Stimulated activated CD4-positive, alpha-beta T cell treated with anti-CD3 and anti-CD28 coated beads, Interleukin-4, amount 100 ng/mL, for 1 hour (primary cell): ENCODE measurements at regions not wholly inside any gene's neighbourhood (a gene's known extent, or its start where the extent isn't known, plus 50 kb on each side); places are given as distances from the start of the nearest gene placed in this dataset.

Experiments
- DNase-seq: peaks from one replicate; pipeline ENCODE4 v3.0.0-alpha.2; 2020

- DNase-seq = no peak
Measured at GRCh38 chrX:45766981-45767501, 566.4 kb upstream of the DIPK2B start.

GRCh38 chrX:45765767-45766166 is 565.1 kb upstream of the DIPK2B start:
- no peak for DNase-seq

GRCh38 chrX:45765281-45765680 is 564.6 kb upstream of the DIPK2B start:
- DNase-seq = no peak

- no peak for DNase-seq
Measured at GRCh38 chrX:45762699-45763647, 562.3 kb upstream of the DIPK2B start.

GRCh38 chrX:45761920-45762319 is 561.2 kb upstream of the DIPK2B start:
- no peak for DNase-seq

- no peak for DNase-seq
Measured at GRCh38 chrX:45760187-45760742, 559.6 kb upstream of the DIPK2B start.

- no peak for DNase-seq
Measured at GRCh38 chrX:45758738-45759397, 558.2 kb upstream of the DIPK2B start.

GRCh38 chrX:45758319-45758718 is 557.6 kb upstream of the DIPK2B start:
- DNase-seq = peak; percentile 26

GRCh38 chrX:45757272-45757671 is 556.6 kb upstream of the DIPK2B start:
- DNase-seq = no peak

GRCh38 chrX:45756557-45756956 is 555.9 kb upstream of the DIPK2B start:
- no peak for DNase-seq

GRCh38 chrX:45755703-45756102 is 555.0 kb upstream of the DIPK2B start:
- DNase-seq = no peak

GRCh38 chrX:45751156-45751555 is 550.5 kb upstream of the DIPK2B start:
- no peak for DNase-seq

GRCh38 chrX:45750639-45751038 is 550.0 kb upstream of the DIPK2B start:
- no peak for DNase-seq

GRCh38 chrX:45749375-45749774 is 548.7 kb upstream of the DIPK2B start:
- no peak for DNase-seq

GRCh38 chrX:45748369-45748774 is 547.7 kb upstream of the DIPK2B start:
- DNase-seq = no peak

GRCh38 chrX:45747905-45748304 is 547.2 kb upstream of the DIPK2B start:
- DNase-seq = no peak

- DNase-seq = no peak
Measured at GRCh38 chrX:45745479-45745878, 544.8 kb upstream of the DIPK2B start.

- DNase-seq = no peak
Measured at GRCh38 chrX:45743906-45744625, 543.4 kb upstream of the DIPK2B start.

GRCh38 chrX:45743081-45743533 is 542.4 kb upstream of the DIPK2B start:
- DNase-seq = peak; percentile 12

- DNase-seq = no peak
Measured at GRCh38 chrX:45740291-45740690, 539.6 kb upstream of the DIPK2B start.

- no peak for DNase-seq
Measured at GRCh38 chrX:45735571-45735970, 534.9 kb upstream of the DIPK2B start.

- no peak for DNase-seq
Measured at GRCh38 chrX:45731448-45731847, 530.8 kb upstream of the DIPK2B start.

- DNase-seq = no peak
Measured at GRCh38 chrX:45727761-45728160, 527.1 kb upstream of the DIPK2B start.
